Stimulated activated CD4-positive, alpha-beta T cell treated with anti-CD3 and anti-CD28 coated beads, Interleukin-1b, Interleukin-23, amount 100 ng/mL, for 24 hours (primary cell): ENCODE measurements at regions not wholly inside any gene's neighbourhood (a gene's known extent, or its start where the extent isn't known, plus 50 kb on each side); places are given as distances from the start of the nearest gene placed in this dataset.
"Not testable (repeated sequence)": the region's sequence is repeated elsewhere in the genome, so short reads cannot be mapped to it uniquely, and the experiment has no call there.

Source experiments
- DNase-seq, 4 experiments: peaks; one replicate each; pipeline ENCODE4 v3.0.0-alpha.2; 2020; ENCODE audit warnings: low read depth in 4 of 4, low spot score in 1 of 4

- no peak for DNase-seq
Measured at GRCh38 chr3:162521669-162522068, 1025.1 kb downstream of the OTOL1 start.

- DNase-seq = no peak
Measured at GRCh38 chr3:162525066-162525742, 1028.6 kb downstream of the OTOL1 start.

- no peak for DNase-seq
Measured at GRCh38 chr3:162525771-162526170, 1029.2 kb downstream of the OTOL1 start.

DNA sequence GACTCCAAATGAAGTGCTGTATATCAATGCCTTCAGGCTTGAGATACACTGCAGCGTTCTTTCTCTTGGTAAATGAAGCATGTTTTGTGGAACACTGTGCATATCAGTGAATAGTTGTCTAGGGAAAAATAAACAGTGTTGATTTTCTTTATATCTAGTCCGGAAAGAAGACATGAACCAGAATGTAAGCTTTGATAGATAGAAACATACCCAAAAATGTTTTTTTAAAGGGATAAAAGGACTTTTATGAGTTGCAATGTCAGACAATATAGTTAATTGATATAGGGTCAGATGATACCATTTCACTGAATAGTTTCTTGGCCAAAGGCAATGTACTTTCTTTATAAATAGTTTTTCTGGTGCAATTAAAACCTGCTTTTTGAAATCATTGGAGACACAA is 1037.8 kb downstream of the OTOL1 start:
- no peak for DNase-seq

- no peak for DNase-seq
Measured at GRCh38 chr3:162538491-162538890, 1041.9 kb downstream of the OTOL1 start.

GRCh38 chr3:162538906-162539305 is 1042.3 kb downstream of the OTOL1 start:
- DNase-seq = no peak

- DNase-seq = no peak
Measured at GRCh38 chr3:162540421-162540820, 1043.8 kb downstream of the OTOL1 start.

- DNase-seq = no peak
Measured at GRCh38 chr3:162541923-162542322, 1045.3 kb downstream of the OTOL1 start.

GRCh38 chr3:162544246-162544645 is 1047.6 kb downstream of the OTOL1 start:
- DNase-seq = no peak

DNA sequence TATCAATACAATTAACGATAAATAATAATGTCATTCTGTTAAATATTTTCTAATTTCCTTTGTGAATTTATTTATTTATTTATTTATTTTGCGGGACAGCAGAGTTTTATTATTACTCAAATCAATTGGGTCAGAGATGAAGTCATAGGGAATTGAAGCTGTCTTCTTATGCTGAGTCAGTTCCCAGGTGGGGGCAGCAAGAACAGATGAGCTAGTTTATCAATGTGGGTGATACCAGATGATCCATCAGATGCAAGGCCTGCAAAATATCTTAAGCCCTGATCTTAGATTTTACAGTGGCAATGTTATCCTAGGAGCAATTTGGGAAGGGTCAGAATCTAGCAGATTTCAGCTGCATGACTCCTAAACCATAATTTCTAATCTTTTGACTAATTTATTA is 1050.3 kb downstream of the OTOL1 start:
- DNase-seq = no peak

DNA sequence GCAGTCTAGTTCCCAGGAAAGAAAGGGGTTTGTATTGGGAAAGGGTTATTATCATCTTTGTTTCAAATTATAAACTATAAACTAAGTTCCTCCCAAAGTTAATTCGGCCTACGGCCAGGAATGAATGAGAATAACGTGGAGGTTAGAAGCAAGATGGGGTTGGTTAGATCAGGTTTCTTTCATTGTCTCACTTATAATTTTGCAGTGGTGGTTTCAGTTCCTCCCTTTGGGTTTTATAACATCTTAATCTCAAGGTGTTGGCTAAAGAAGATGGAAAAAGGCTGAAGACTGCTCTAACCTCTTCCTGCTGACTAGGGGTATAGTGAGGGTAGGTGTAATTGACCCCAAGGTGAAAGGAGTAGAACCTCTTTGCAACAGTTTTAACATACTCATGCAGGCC is 1050.7 kb downstream of the OTOL1 start:
- DNase-seq = no peak

- no peak for DNase-seq
Measured at GRCh38 chr3:162555761-162556160, 1059.2 kb downstream of the OTOL1 start.

GRCh38 chr3:162558016-162558415 is 1061.4 kb downstream of the OTOL1 start:
- no peak for DNase-seq

- no peak for DNase-seq
Measured at GRCh38 chr3:162568706-162569105, 1072.1 kb downstream of the OTOL1 start.

DNA sequence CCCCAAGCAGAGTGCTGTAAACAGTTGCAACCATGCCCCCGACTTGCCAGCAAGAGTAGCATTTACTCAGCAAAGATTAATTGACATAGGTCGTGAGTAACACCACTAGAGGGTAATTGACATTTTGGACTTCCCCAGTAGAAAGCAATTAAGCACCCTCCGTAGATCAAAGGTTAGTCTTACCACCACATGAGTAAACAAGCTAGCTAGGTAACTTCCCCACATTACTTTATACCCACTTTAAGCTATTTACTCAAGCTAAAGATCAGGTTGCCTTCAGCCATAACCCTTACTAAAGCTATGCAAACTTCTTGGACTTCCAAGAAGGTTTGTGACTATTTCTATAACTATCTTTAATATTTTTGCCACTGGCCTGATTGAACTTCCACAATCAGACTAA is 1072.7 kb downstream of the OTOL1 start:
- DNase-seq = no peak

GRCh38 chr3:162584986-162585385 is 1088.4 kb downstream of the OTOL1 start:
- DNase-seq = no peak

DNA sequence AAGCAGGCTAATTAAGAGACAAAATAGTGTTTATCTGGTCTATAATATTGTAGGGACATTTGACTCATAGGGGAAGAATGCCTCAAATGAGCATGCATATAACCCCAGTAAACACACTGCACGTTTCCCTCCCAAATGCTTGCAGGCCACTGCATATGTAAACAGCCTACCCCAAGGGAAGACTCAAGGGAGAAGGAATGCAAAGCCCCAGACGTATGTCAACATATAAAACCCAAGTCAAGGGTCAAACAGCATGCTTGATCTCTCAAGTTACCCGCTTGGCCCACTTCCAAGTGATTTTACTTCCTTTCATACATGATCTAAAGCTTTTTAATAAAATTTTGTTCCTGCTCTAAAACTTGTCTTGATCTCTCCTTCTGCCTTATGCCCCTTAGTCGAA is 1090.0 kb downstream of the OTOL1 start:
- DNase-seq = no peak

GRCh38 chr3:162597226-162597625 is 1100.6 kb downstream of the OTOL1 start:
- no peak for DNase-seq

DNA sequence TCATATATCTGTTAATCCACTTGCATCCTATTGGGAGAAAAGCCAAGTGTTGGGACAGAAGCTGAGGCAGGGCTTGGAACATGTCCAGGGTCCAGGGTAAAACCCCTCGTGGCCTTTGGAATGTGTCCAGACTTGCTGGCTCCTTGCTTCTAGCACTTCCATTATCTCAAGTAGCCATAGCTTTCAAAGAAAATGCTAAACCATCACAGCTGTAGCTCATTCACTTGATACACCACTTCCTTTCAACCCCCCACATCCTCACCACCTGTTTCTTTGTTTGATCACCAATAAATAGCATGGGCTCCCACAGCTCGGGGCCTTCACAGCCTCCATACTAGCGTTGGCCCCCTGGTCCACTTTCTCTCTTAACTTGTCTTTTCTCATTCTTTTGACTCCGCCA is 1101.9 kb downstream of the OTOL1 start:
- not testable (repeated sequence) for DNase-seq

DNA sequence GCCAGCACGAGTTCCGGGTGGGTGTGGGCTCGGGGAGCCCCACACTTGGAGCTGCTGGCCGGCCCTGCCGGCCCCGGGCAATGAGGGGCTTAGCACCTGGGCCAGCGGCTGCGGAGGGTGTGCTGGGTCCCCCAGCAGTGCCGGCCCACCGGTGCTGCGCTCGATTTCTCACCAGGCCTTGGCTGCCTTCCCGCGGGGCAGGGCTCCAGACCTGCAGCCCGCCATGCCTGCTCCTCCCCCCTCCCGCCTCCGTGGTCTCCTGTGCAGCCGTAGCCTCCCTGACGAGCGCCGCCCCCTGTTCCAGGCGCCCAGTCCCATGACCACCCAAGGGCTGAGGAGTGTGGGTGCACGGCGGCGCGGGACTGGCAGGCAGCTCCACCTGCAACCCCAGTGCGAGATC is 1103.1 kb downstream of the OTOL1 start:
- DNase-seq = not testable (repeated sequence)

DNA sequence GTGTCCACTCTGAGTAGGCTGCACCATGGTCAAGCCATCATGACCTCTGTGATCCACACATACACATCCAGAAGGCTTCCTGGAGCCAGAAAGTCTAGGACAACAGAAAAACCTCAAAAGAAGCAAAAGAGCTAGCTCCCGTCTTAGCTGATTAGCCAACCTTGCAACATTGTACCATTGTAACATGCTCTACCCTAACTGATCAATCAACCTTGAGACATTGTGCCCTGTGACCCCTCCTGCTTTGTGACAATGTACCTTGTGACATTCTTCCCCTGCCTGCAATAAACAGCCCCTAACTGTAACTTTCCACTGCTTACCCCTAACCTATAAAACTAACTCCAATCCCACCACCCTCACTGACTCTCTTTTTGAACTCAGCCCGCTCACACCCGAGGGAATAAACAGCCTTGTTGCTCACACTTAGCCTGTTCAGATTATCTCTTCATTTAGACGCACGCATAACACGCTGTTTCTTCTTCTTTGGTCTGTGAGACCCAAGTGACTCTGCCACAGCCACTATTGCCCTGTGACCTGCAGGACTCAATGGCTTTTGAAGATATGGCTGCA is 1104.6 kb downstream of the OTOL1 start:
- no peak for DNase-seq

DNA sequence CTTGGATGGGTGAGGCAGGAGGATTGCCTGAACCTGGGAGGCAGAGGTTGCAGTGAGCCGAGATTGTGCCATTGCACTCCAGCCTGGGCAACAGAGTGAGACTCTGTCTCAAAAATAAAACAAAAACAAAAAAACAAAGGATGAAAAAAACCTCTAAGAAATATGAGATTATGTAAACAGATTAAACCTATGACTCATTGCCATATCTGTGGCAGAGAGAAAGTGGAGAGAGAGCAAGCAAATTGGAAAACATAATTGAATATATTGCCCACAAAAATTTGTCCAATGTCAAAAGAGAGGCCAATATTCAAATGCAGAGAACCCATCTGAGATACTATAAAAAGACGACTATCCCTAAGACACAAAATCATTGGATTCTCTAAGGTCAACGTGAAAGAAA is 1106.0 kb downstream of the OTOL1 start:
- DNase-seq = no peak

DNA sequence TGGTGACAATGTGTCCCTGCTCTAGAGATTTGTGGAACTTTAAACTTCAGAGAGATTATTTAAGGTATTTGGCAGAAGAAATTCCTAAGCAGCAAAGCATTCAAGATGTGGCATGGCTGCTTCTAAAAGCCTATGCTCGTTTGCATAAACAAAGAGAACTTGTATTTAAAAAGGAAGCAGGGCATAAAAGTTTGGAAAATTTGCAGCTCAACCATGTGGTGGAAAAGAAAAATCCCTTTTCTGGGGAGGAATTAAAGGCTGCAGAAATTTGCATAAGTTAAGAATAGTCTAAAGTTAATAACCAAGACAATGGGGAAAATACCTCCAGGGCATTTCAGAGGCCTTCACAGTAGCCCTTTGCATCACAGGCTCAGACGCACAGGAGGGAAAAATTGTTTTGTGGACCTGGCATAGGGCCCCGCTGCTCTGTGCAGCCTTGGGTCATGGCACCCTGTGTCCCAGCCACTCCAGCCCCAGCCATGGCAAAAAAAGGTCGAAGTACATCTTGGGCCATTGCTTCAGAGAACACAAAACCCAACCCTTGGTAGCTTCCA is 1109.1 kb downstream of the OTOL1 start:
- no peak for DNase-seq
